ENCODE measurements at regions not wholly inside any gene's neighbourhood (a gene's known extent, or its start where the extent isn't known, plus 50 kb on each side); places are given as distances from the start of the nearest gene placed in this dataset.

- no peak for TF ChIP-seq TAF1 (IDR thresholded peaks at IDR 0.05; ENCODE audit: low read depth, low read length)
- no peak for TF ChIP-seq POLR2AphosphoS5 (IDR thresholded peaks at IDR 0.05; ENCODE audit: low read depth, low read length)
- TF ChIP-seq POLR2A (IDR thresholded peaks at IDR 0.05; ENCODE audit: low read depth, low read length) = no peak
- no peak for TF ChIP-seq POU2F2 (IDR thresholded peaks at IDR 0.05; ENCODE audit: low read depth, low read length)
- TF ChIP-seq SPI1 (IDR thresholded peaks at IDR 0.05; ENCODE audit: low read depth, low read length) = no peak
These were observed 68.4 kb upstream of the SLCO3A1 start for GRCh38 chr15:91784973-91785709.

All from GM12891 (cell line).